ENCODE measurements at regions not wholly inside any gene's neighbourhood (a gene's known extent, or its start where the extent isn't known, plus 50 kb on each side); places are given as distances from the start of the nearest gene placed in this dataset.

GRCh38 chr9:11275158-11275695, 662.4 kb upstream of the PTPRD start:
- Histone ChIP-seq H4K20me1 (ENCODE audit: control insufficient read depth, insufficient read depth, low read length, poor library complexity, severe bottlenecking) (no peaks in the 10 kb centered on the region), H3K79me2 (ENCODE audit: control insufficient read depth, insufficient read depth, low read length) (no peaks in the 10 kb centered on the region), H3K36me3 (replicated peaks in 1 of 2; ENCODE audit: control extremely low read depth in 1 of 2, control insufficient read depth in 1 of 2, extremely low read depth in 1 of 2, insufficient read depth in 2 of 2, low read length in 1 of 2) (no peaks in the 10 kb centered on the region), H3K9ac (ENCODE audit: low read length) (no peak overlapping the region), H3K27ac (ENCODE audit: low read length in 2 of 2) (no peak overlapping the region), H2AFZ (ENCODE audit: insufficient read depth, low read depth, low read length, poor library complexity, severe bottlenecking) (no peak overlapping the region), H3K4me3 (ENCODE audit: control extremely low read depth in 1 of 5, extremely low read depth in 1 of 5, insufficient read depth in 1 of 5, low read depth in 2 of 5, low read length in 4 of 5) (no peak overlapping the region), H3K4me2 (replicated peaks; ENCODE audit: low read depth, low read length, poor library complexity, severe bottlenecking) (no peak overlapping the region), H3K4me1 (ENCODE audit: control insufficient read depth in 2 of 2, insufficient read depth in 2 of 2, low read length in 2 of 2) (no peaks in the 10 kb centered on the region), H3K9me3 (ENCODE audit: control extremely low read depth in 1 of 3, control insufficient read depth in 2 of 3, insufficient read depth in 1 of 3, low read length in 2 of 3) (no peaks in the 10 kb centered on the region), H3K27me3 (replicated peaks in 1 of 4; ENCODE audit: control extremely low read depth in 1 of 4, control insufficient read depth in 3 of 4, insufficient read depth in 4 of 4, low read length in 3 of 4) (no peaks in the 10 kb centered on the region)
- ChIA-PET CTCF (no interaction called here), POLR2A (no interaction called here)
- 61% methylated on average over 5 of the region's 11 CpGs for WGBS (ENCODE audit: insufficient coverage)
- TF ChIP-seq CTCF (IDR thresholded peaks at IDR 0.05) = no peak
- no peak for TF ChIP-seq EZH2 (IDR thresholded peaks at IDR 0.05; ENCODE audit: borderline replicate concordance, insufficient read depth, low read depth, low read length, poor library complexity, severe bottlenecking)
- H3K27ac Mint-ChIP-seq = no peak overlapping the region
- ATAC-seq (ENCODE audit: low read depth) (no peak), DNase-seq (no peak)
- no peak overlapping the region for H3K4me3 Mint-ChIP-seq
- no peaks in the 10 kb centered on the region for H3K4me1 Mint-ChIP-seq
- no peaks in the 10 kb centered on the region for H3K27me3 Mint-ChIP-seq
- intact Hi-C loops (cut with micrococcal nuclease) = no loop called here
- H3K9me3 Mint-ChIP-seq (ENCODE audit: insufficient read depth) = peaks cover 7% of the 10 kb centered on the region

GRCh38 chr9:11312966-11313365, 700.2 kb upstream of the PTPRD start:
- Histone ChIP-seq H3K79me2 (ENCODE audit: control insufficient read depth, insufficient read depth, low read length) (no peaks in the 10 kb centered on the region), H4K20me1 (ENCODE audit: control insufficient read depth, insufficient read depth, low read length, poor library complexity, severe bottlenecking) (no peaks in the 10 kb centered on the region)

More at GRCh38 chr9:11312966-11313365, 700.2 kb upstream of the PTPRD start:
- intact Hi-C loops (cut with micrococcal nuclease) = no loop called here
- ChIA-PET CTCF (no interaction called here), POLR2A (no interaction called here)
- no peaks in the 10 kb centered on the region for H3K4me1 Mint-ChIP-seq
- DNase-seq = no peak
- no peaks in the 10 kb centered on the region for H3K27me3 Mint-ChIP-seq
- H3K9me3 Mint-ChIP-seq (ENCODE audit: insufficient read depth) = no peaks in the 10 kb centered on the region
- no peak overlapping the region for H3K27ac Mint-ChIP-seq
- Histone ChIP-seq H3K9me3 (ENCODE audit: control extremely low read depth in 1 of 3, control insufficient read depth in 2 of 3, insufficient read depth in 1 of 3, low read length in 2 of 3) (no peaks in the 10 kb centered on the region), H3K9ac (ENCODE audit: low read length) (no peak overlapping the region), H3K4me3 (ENCODE audit: control extremely low read depth in 1 of 5, extremely low read depth in 1 of 5, insufficient read depth in 1 of 5, low read depth in 2 of 5, low read length in 4 of 5) (no peak overlapping the region), H3K4me1 (ENCODE audit: control insufficient read depth in 2 of 2, insufficient read depth in 2 of 2, low read length in 2 of 2) (no peaks in the 10 kb centered on the region), H3K27ac (ENCODE audit: low read length in 2 of 2) (no peak overlapping the region), H3K36me3 (replicated peaks in 1 of 2; ENCODE audit: control extremely low read depth in 1 of 2, control insufficient read depth in 1 of 2, extremely low read depth in 1 of 2, insufficient read depth in 2 of 2, low read length in 1 of 2) (no peaks in the 10 kb centered on the region), H3K27me3 (replicated peaks in 1 of 4; ENCODE audit: control extremely low read depth in 1 of 4, control insufficient read depth in 3 of 4, insufficient read depth in 4 of 4, low read length in 3 of 4) (no peaks in the 10 kb centered on the region), H2AFZ (ENCODE audit: insufficient read depth, low read depth, low read length, poor library complexity, severe bottlenecking) (no peak overlapping the region), H3K4me2 (replicated peaks; ENCODE audit: low read depth, low read length, poor library complexity, severe bottlenecking) (no peak overlapping the region)
- WGBS (ENCODE audit: insufficient coverage) = 80% methylated on average over 1 of the region's 2 CpGs
- TF ChIP-seq CTCF (IDR thresholded peaks at IDR 0.05) (no peak), EZH2 (IDR thresholded peaks at IDR 0.05; ENCODE audit: borderline replicate concordance, insufficient read depth, low read depth, low read length, poor library complexity, severe bottlenecking) (no peak)
- H3K4me3 Mint-ChIP-seq = no peak overlapping the region
- ATAC-seq (ENCODE audit: low read depth) = no peak

Data from B cell (primary cell).